Progenitor cell of endocrine pancreas (in vitro differentiated cells): ENCODE measurements at regions not wholly inside any gene's neighbourhood (a gene's known extent, or its start where the extent isn't known, plus 50 kb on each side); places are given as distances from the start of the nearest gene placed in this dataset.

Source experiments
- DNase-seq: peaks from one replicate; pipeline ENCODE4 v3.0.0; 2021; ENCODE audit warnings: low spot score; ENCODE audit not compliant: unreplicated experiment
- H3K27ac Mint-ChIP-seq: 2 replicates; pipeline ENCODE4 v1.8.0; 2021; ENCODE audit warnings: mild to moderate bottlenecking, moderate library complexity, mixed read lengths
- H3K27me3 Mint-ChIP-seq: 2 replicates; pipeline ENCODE4 v1.8.0; 2021; ENCODE audit warnings: mixed read lengths
- H3K36me3 Mint-ChIP-seq: 2 replicates; pipeline ENCODE4 v1.8.0; 2022; ENCODE audit warnings: mixed read lengths; ENCODE audit not compliant: insufficient read depth
- H3K4me1 Mint-ChIP-seq: 2 replicates; pipeline ENCODE4 v1.8.0; 2021; ENCODE audit warnings: low read depth, mixed read lengths
- H3K4me3 Mint-ChIP-seq: 2 replicates; pipeline ENCODE4 v1.8.0; 2021; ENCODE audit warnings: low read depth, mild to moderate bottlenecking, moderate library complexity, mixed read lengths
- H3K9me3 Mint-ChIP-seq: 2 replicates; pipeline ENCODE4 v1.8.0; 2021; ENCODE audit warnings: low read depth, mixed read lengths
- TF ChIP-seq, protein P1 (sequence below): fragments of 200-600 bp; sonication (generic); IDR thresholded peaks from one replicate; pipeline ENCODE4 v1.5.0; 2021; ENCODE audit warnings: antibody characterized with exemption, mild to moderate bottlenecking; ENCODE audit not compliant: unreplicated experiment

DNA sequence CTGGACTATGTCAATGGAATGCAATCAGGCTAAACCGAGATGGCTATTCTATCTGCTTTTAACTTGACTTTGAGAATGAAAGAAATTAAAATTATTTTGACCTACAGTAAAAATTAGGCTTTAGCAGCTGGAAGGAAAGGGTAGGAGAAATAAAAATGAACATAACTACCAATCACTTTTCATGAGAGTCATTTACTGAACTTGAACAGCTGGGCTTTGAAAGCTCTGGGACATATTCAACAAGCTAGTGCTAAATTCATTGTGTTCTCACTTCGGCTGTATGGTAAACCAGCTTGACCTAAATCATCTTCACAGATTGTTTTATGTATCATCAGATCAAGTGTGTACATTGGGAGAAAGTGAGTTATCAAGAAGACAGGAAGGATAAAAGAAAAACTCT lies 161.5 kb upstream of the STXBP5 start:
- TF ChIP-seq, protein P1, sequence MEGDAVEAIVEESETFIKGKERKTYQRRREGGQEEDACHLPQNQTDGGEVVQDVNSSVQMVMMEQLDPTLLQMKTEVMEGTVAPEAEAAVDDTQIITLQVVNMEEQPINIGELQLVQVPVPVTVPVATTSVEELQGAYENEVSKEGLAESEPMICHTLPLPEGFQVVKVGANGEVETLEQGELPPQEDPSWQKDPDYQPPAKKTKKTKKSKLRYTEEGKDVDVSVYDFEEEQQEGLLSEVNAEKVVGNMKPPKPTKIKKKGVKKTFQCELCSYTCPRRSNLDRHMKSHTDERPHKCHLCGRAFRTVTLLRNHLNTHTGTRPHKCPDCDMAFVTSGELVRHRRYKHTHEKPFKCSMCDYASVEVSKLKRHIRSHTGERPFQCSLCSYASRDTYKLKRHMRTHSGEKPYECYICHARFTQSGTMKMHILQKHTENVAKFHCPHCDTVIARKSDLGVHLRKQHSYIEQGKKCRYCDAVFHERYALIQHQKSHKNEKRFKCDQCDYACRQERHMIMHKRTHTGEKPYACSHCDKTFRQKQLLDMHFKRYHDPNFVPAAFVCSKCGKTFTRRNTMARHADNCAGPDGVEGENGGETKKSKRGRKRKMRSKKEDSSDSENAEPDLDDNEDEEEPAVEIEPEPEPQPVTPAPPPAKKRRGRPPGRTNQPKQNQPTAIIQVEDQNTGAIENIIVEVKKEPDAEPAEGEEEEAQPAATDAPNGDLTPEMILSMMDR, result no peak
- peaks cover 11% of the 10 kb centered on the region for H3K9me3 Mint-ChIP-seq
- H3K27me3 Mint-ChIP-seq, result no peaks in the 10 kb centered on the region
- H3K27ac Mint-ChIP-seq, result no peak overlapping the region
- peaks cover 3% of the 10 kb centered on the region for H3K4me1 Mint-ChIP-seq
- no peak overlapping the region for H3K4me3 Mint-ChIP-seq
- peaks cover 8% of the 10 kb centered on the region for H3K36me3 Mint-ChIP-seq
- no peak for DNase-seq

GRCh38 chr6:147043994-147044477 lies 160.2 kb upstream of the STXBP5 start:
- Mint-ChIP-seq H3K27ac (no peak overlapping the region), H3K27me3 (no peaks in the 10 kb centered on the region), H3K4me3 (no peak overlapping the region), H3K9me3 (peaks cover 14% of the 10 kb centered on the region), H3K36me3 (peaks cover 8% of the 10 kb centered on the region), H3K4me1 (peaks cover 3% of the 10 kb centered on the region)
- TF ChIP-seq, protein P1, result no peak
- DNase-seq, result no peak

DNA sequence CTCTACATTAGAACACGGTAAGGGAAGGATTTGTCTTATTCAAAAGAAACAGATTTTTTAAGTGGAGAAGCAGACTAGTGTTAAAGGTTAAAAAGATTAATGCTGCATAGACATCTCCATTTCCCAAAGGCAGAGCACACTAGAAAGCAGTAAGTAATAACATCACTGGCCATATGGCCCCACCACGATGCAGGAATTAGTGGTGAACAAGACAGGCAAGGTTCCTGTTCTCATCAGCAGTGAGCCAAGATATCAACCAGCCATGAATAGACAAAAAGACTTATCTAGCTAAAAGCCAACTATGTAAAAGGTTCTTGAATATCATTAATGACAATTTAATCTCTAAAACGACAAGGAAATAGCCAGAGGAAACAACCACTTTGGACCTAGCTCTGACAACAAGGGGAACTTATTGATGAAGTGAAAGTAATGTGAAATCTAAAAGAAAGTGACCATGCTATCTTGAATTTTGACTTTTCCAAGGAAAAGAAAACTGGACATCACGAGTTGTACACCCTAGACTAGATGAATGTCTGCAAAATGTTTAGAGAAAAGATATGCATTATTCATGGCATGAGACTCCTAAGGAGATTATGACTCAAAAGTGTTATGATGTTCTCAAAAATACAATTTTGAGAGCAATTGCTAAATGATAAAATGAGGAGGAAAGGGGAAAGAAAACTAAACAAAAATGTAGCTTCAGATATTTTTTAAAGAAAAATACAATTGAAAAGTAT lies 157.9 kb upstream of the STXBP5 start:
- Mint-ChIP-seq H3K9me3 (peaks cover 15% of the 10 kb centered on the region), H3K4me3 (no peak overlapping the region), H3K27ac (no peak overlapping the region), H3K36me3 (peaks cover 8% of the 10 kb centered on the region), H3K27me3 (no peaks in the 10 kb centered on the region), H3K4me1 (peaks cover 3% of the 10 kb centered on the region)
- DNase-seq, result no peak
- TF ChIP-seq, protein P1, result no peak

DNA sequence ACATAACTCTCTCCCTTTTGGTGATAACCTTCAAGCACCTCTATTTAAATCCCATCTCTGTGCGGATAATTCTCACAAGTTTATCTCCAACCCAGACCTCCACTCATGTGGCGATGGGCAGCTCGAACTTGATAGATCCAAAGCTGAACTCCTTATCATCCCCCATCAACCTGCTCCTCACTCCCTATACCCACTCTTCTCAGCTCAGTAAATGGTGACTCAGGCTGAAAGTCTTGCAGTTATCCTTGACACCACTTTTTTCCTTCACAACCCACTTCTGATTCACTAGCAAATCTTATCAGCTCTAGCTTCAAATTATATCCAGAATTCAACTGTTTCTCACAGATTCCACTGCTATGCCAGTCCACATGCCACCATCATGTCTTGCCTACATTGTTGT lies 155.3 kb upstream of the STXBP5 start:
- TF ChIP-seq, protein P1, result no peak
- peaks cover 12% of the 10 kb centered on the region for H3K9me3 Mint-ChIP-seq
- H3K27ac Mint-ChIP-seq, result no peak overlapping the region
- DNase-seq, result no peak
- H3K36me3 Mint-ChIP-seq, result peaks cover 4% of the 10 kb centered on the region
- peaks cover 3% of the 10 kb centered on the region for H3K4me1 Mint-ChIP-seq
- no peak overlapping the region for H3K4me3 Mint-ChIP-seq
- no peaks in the 10 kb centered on the region for H3K27me3 Mint-ChIP-seq

GRCh38 chr6:147053311-147053921 lies 150.8 kb upstream of the STXBP5 start:
- Mint-ChIP-seq H3K9me3 (peaks cover 4% of the 10 kb centered on the region), H3K4me1 (no peaks in the 10 kb centered on the region), H3K36me3 (no peaks in the 10 kb centered on the region), H3K27me3 (no peaks in the 10 kb centered on the region), H3K27ac (no peak overlapping the region), H3K4me3 (no peak overlapping the region)
- DNase-seq, result no peak
- TF ChIP-seq, protein P1, result no peak
